GM06990 (cell line): ENCODE measurements at regions not wholly inside any gene's neighbourhood (a gene's known extent, or its start where the extent isn't known, plus 50 kb on each side); places are given as distances from the start of the nearest gene placed in this dataset.

Experiments used
- DNase-seq: peaks from one replicate; pipeline ENCODE4 v3.0.0-alpha.2; 2011; ENCODE audit not compliant: insufficient read length; ENCODE audit errors: extremely low read depth
- H3K27me3 ChIP-seq: replicated peaks from 2 replicates; pipeline ENCODE4 v1.6.0; 2011; ENCODE audit warnings: low read length; ENCODE audit not compliant: control insufficient read depth, insufficient read depth
- H3K36me3 ChIP-seq: 2 replicates; pipeline ENCODE4 v1.5.1; 2011; ENCODE audit warnings: low read length; ENCODE audit not compliant: control insufficient read depth, insufficient read depth
- H3K4me3 ChIP-seq: replicated peaks from 2 replicates; pipeline ENCODE4 v1.5.1; 2011; ENCODE audit warnings: low read depth, mild to moderate bottlenecking, control low read depth, low read length
- CTCF ChIP-seq: IDR thresholded peaks from 2 replicates; pipeline ENCODE4 v1.5.1; 2011; ENCODE audit warnings: low read length, control low read depth, mild to moderate bottlenecking, inconsistent platforms; ENCODE audit not compliant: insufficient read depth, poor library complexity, severe bottlenecking

GRCh38 chr21:43281661-43282357 is 113.0 kb downstream of the CRYAA start:
- no peak for TF ChIP-seq CTCF
- DNase-seq, result no peak
- Histone ChIP-seq H3K4me3 (no peak overlapping the region), H3K27me3 (no peaks in the 10 kb centered on the region; the same call in 1 of the 2 replicates), H3K36me3 (no peaks in the 10 kb centered on the region)

DNA sequence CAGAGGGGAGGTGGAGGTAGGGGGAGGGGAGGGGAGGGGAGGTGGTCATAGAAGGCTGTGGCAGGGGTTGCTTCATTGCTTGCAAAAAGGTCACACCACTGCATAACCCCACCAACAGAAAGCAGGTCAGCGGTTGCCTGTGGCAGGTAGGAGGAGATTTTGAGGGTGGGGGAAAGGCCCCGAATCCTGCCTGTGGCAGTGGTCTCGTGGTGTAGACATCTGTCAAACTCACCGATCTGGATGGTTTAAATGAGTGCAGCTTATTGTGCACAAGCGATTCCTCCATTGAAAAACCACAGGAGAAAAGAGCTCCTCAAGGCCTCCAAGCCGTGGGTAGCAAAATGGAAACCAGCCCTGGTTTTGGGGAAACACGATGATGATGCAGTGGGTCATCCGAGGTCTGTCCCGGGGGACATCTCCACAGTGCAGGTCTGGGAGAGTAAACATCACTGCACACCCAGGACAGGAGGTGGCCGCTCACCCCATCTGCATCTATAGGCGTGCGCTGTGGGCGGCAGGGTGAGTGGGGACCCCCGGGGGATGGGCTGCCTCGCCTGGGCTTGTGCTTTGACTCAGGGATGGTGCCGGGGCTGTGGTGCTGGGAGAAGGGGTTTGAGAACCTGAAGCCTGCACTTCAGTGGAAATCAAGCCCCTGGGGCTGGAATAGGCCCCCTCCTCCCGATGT is 112.3 kb downstream of the CRYAA start:
- no peak for DNase-seq
- no peaks in the 10 kb centered on the region; the same call in 1 of the 2 replicates for H3K27me3 ChIP-seq
- H3K4me3 ChIP-seq, result no peak overlapping the region
- no peak for TF ChIP-seq CTCF
- no peaks in the 10 kb centered on the region for H3K36me3 ChIP-seq

GRCh38 chr21:43279578-43279894 is 110.7 kb downstream of the CRYAA start:
- no peak for TF ChIP-seq CTCF
- DNase-seq, result no peak
- H3K36me3 ChIP-seq, result no peaks in the 10 kb centered on the region
- no peaks in the 10 kb centered on the region; the same call in 1 of the 2 replicates for H3K27me3 ChIP-seq
- no peak overlapping the region for H3K4me3 ChIP-seq

- Histone ChIP-seq H3K4me3 (no peak overlapping the region), H3K27me3 (no peaks in the 10 kb centered on the region; the same call in 1 of the 2 replicates), H3K36me3 (no peaks in the 10 kb centered on the region)
- no peak for TF ChIP-seq CTCF
- no peak for DNase-seq
These were observed 110.2 kb downstream of the CRYAA start for GRCh38 chr21:43278766-43279577.

- Histone ChIP-seq H3K27me3 (no peaks in the 10 kb centered on the region; the same call in 1 of the 2 replicates), H3K36me3 (no peaks in the 10 kb centered on the region), H3K4me3 (no peak overlapping the region)
- DNase-seq, result no peak
- TF ChIP-seq CTCF, result no peak
These were observed 109.6 kb downstream of the CRYAA start for GRCh38 chr21:43278359-43278758.
